ENCODE measurements at regions not wholly inside any gene's neighbourhood (a gene's known extent, or its start where the extent isn't known, plus 50 kb on each side); places are given as distances from the start of the nearest gene placed in this dataset.

DNA sequence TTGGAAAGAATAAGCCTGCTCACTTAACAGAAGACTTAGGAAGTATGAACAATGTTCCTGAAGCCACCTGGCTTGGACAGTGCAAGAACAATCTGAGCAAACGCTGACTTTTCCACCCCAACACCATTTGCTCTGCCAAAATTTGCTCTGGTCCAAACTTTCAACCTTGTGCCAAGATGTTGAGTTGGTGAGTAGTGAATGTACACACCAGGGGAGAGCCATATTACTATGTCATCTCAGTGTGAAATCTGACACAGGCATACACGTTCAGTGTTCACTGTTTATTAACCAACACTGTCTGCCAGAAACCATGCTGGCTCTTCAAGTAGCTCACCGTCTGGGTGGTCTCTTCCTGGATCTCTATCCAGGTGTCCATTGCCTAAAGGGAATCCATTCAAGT lies 152.9 kb upstream of the LPP start:
- TF ChIP-seq, protein P1, sequence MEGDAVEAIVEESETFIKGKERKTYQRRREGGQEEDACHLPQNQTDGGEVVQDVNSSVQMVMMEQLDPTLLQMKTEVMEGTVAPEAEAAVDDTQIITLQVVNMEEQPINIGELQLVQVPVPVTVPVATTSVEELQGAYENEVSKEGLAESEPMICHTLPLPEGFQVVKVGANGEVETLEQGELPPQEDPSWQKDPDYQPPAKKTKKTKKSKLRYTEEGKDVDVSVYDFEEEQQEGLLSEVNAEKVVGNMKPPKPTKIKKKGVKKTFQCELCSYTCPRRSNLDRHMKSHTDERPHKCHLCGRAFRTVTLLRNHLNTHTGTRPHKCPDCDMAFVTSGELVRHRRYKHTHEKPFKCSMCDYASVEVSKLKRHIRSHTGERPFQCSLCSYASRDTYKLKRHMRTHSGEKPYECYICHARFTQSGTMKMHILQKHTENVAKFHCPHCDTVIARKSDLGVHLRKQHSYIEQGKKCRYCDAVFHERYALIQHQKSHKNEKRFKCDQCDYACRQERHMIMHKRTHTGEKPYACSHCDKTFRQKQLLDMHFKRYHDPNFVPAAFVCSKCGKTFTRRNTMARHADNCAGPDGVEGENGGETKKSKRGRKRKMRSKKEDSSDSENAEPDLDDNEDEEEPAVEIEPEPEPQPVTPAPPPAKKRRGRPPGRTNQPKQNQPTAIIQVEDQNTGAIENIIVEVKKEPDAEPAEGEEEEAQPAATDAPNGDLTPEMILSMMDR (IDR thresholded peaks at IDR 0.05 in 2 of 3, conservative IDR thresholded peaks at IDR 0.05 in 1 of 3; ENCODE audit: control insufficient read depth in 2 of 3, extremely low read depth in 1 of 3, insufficient read depth in 1 of 3, low read depth in 3 of 3, low read length in 3 of 3): no peak
- TF ChIP-seq EGR1 (IDR thresholded peaks at IDR 0.05; ENCODE audit: borderline replicate concordance in 1 of 2, low read depth in 2 of 2, low read length in 2 of 2) (no peak), MTA2 (IDR thresholded peaks at IDR 0.05; ENCODE audit: low read depth) (no peak), MXI1 (IDR thresholded peaks at IDR 0.05; ENCODE audit: low read depth, low read length) (no peak), POLR2A (IDR thresholded peaks at IDR 0.05; ENCODE audit: low read depth, low read length) (no peak), TARDBP (IDR thresholded peaks at IDR 0.05; ENCODE audit: borderline replicate concordance) (no peak)
- TF ChIP-seq, protein P2, sequence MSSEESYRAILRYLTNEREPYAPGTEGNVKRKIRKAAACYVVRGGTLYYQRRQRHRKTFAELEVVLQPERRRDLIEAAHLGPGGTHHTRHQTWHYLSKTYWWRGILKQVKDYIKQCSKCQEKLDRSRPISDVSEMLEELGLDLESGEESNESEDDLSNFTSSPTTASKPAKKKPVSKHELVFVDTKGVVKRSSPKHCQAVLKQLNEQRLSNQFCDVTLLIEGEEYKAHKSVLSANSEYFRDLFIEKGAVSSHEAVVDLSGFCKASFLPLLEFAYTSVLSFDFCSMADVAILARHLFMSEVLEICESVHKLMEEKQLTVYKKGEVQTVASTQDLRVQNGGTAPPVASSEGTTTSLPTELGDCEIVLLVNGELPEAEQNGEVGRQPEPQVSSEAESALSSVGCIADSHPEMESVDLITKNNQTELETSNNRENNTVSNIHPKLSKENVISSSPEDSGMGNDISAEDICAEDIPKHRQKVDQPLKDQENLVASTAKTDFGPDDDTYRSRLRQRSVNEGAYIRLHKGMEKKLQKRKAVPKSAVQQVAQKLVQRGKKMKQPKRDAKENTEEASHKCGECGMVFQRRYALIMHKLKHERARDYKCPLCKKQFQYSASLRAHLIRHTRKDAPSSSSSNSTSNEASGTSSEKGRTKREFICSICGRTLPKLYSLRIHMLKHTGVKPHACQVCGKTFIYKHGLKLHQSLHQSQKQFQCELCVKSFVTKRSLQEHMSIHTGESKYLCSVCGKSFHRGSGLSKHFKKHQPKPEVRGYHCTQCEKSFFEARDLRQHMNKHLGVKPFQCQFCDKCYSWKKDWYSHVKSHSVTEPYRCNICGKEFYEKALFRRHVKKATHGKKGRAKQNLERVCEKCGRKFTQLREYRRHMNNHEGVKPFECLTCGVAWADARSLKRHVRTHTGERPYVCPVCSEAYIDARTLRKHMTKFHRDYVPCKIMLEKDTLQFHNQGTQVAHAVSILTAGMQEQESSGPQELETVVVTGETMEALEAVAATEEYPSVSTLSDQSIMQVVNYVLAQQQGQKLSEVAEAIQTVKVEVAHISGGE (CRISPR knock-in tag; IDR thresholded peaks at IDR 0.05): no peak
